T47D (cell line): ENCODE measurements at regions not wholly inside any gene's neighbourhood (a gene's known extent, or its start where the extent isn't known, plus 50 kb on each side); places are given as distances from the start of the nearest gene placed in this dataset.
A peak's percentile ranks its signal among the peaks of the same experiment; 100 is the strongest.
"Not testable (repeated sequence)": the region's sequence is repeated elsewhere in the genome, so short reads cannot be mapped to it uniquely, and the experiment has no call there.

ENCODE experiments used
- DNase-seq, 2 experiments: peaks; one replicate each; pipeline versions ENCODE4 v3.0.0 to v3.0.0-alpha.2; 2011 to 2012; ENCODE audit warnings: low read depth in 1 of 2, low spot score in 1 of 2
- JUND ChIP-seq: IDR thresholded peaks from 2 replicates; pipeline ENCODE4 v1.6.1; 2012; ENCODE audit warnings: low read depth
- in situ Hi-C: cut with HindIII; loops from 2 replicates; pipeline ENCODE4 v1.10.0; 2016; ENCODE audit warnings: low sequenced_read_pairs, low pct_unique_long_range_greater_than_20kb

- in situ Hi-C loops, result no loop called here
- DNase-seq, result no peak
- TF ChIP-seq JUND, result no peak
Observed at GRCh38 chr5:87210076-87210475, 57.6 kb upstream of the RASA1 start.

- TF ChIP-seq JUND, result no peak
- in situ Hi-C loops, result no loop called here
- peak in 1 of 2 experiments; percentile 62 for DNase-seq
Observed at GRCh38 chr5:87210743-87211142, 56.9 kb upstream of the RASA1 start.

- DNase-seq, result no peak
- no peak for TF ChIP-seq JUND
- in situ Hi-C loops, result no loop called here
Observed at GRCh38 chr5:87211676-87212075, 56.0 kb upstream of the RASA1 start.

- in situ Hi-C loops, DNase-seq: not testable (repeated sequence)
Observed at GRCh38 chr5:87212183-87212582, 55.5 kb upstream of the RASA1 start.

- DNase-seq, in situ Hi-C loops: not testable (repeated sequence)
Observed at GRCh38 chr5:87217480-87217879, 50.2 kb upstream of the RASA1 start.
